ENCODE measurements at regions not wholly inside any gene's neighbourhood (a gene's known extent, or its start where the extent isn't known, plus 50 kb on each side); places are given as distances from the start of the nearest gene placed in this dataset.

DNA sequence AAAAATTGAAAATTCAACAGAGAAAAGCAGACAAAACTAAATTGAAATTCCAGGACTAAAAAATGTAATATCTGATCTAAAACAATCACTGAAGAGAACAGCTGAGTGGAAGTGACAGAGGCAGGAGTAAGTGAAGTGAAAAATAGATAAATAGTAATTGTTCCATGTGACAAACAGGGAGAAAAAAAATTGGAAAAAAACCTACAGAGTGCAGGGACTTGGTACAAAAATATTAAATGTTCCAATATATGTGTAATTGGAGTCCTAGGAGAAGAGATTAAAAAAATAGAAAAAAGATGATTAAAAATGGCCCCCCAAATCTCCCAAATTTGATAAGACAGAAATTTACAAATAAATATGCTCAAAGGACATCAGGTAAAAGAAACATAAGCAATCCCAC, 63.4 kb upstream of the NAMPT start:
- TF ChIP-seq POLR2A (IDR thresholded peaks at IDR 0.05) (no peak), POLR2AphosphoS5 (IDR thresholded peaks at IDR 0.05) (no peak)
- TF ChIP-seq, protein P1, sequence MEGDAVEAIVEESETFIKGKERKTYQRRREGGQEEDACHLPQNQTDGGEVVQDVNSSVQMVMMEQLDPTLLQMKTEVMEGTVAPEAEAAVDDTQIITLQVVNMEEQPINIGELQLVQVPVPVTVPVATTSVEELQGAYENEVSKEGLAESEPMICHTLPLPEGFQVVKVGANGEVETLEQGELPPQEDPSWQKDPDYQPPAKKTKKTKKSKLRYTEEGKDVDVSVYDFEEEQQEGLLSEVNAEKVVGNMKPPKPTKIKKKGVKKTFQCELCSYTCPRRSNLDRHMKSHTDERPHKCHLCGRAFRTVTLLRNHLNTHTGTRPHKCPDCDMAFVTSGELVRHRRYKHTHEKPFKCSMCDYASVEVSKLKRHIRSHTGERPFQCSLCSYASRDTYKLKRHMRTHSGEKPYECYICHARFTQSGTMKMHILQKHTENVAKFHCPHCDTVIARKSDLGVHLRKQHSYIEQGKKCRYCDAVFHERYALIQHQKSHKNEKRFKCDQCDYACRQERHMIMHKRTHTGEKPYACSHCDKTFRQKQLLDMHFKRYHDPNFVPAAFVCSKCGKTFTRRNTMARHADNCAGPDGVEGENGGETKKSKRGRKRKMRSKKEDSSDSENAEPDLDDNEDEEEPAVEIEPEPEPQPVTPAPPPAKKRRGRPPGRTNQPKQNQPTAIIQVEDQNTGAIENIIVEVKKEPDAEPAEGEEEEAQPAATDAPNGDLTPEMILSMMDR (IDR thresholded peaks at IDR 0.05), result no peak

Data from sigmoid colon (tissue), 4 donors.